H7 (cell line): ENCODE measurements at regions not wholly inside any gene's neighbourhood (a gene's known extent, or its start where the extent isn't known, plus 50 kb on each side); places are given as distances from the start of the nearest gene placed in this dataset.
"Not testable (repeated sequence)": the region's sequence is repeated elsewhere in the genome, so short reads cannot be mapped to it uniquely, and the experiment has no call there.

ENCODE experiments used
- DNase-seq: peaks from one replicate; pipeline ENCODE4 v3.0.0; 2012
- H3K27me3 ChIP-seq: 2 replicates; pipeline ENCODE4 v1.6.0; 2011; ENCODE audit warnings: mild to moderate bottlenecking, low read length; ENCODE audit not compliant: control insufficient read depth, insufficient read depth
- H3K36me3 ChIP-seq: replicated peaks from 2 replicates; pipeline ENCODE4 v1.5.1; 2011; ENCODE audit warnings: low read length; ENCODE audit not compliant: control insufficient read depth, insufficient read depth
- H3K4me3 ChIP-seq: 2 replicates; pipeline ENCODE4 v1.5.1; 2011; ENCODE audit warnings: low read depth, mild to moderate bottlenecking, control low read depth, low read length, moderate library complexity; ENCODE audit not compliant: insufficient read depth

DNA sequence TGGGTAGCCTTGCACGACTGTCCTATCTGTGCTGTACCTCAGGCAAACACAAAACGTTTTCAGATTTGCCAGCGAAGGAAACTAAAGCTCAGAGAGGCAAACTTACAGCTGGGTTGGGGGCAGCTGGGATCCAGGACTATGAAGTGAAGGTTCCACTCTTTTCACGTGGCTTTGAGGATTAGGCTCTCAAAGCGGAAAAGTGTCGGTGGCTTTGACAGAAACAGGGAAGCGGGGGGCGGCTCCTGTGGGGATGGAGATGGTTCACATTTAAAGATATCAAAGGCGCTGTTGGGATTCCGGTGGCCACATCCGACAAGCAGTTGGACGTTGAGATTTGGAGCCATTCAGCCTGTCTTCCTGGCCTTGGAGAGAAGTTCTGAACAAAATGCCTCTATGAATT lies 958.3 kb upstream of the ZNF722 start:
- Histone ChIP-seq H3K27me3 (no peaks in the 10 kb centered on the region), H3K36me3 (no peaks in the 10 kb centered on the region), H3K4me3 (no peak overlapping the region)
- DNase-seq, result no peak

DNA sequence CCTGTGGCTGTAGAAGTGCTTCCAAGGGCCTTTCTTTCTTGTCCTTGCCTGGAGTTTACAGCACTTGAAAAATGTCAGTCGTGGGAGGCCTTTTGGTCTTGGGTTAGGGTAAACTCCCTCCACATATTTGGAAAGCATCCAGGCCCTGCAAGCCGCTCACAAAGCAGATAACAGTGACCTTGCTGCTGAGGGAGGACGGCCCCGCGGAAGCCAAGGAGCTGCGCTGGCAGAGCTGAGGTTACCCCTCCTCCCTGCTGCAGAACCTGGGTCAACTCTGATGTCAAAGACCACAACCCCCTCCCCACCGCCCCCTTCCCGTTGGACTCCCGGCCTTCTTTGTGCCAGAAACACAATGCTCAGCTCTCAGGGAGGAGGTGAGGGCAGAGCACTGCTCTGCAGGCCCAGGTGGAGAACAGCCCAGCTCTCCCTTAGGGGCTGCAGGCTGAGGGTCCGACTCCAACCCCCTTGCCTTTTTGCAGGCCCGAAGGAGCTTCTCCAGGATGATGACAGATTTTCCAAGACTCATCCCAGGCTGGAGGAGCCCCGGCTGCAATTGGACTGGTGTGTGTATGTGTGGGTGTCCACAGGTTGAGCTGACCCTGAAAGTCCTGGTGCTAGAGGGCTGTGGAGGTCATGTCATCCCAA lies 957.6 kb upstream of the ZNF722 start:
- H3K4me3 ChIP-seq, result no peak overlapping the region

DNA sequence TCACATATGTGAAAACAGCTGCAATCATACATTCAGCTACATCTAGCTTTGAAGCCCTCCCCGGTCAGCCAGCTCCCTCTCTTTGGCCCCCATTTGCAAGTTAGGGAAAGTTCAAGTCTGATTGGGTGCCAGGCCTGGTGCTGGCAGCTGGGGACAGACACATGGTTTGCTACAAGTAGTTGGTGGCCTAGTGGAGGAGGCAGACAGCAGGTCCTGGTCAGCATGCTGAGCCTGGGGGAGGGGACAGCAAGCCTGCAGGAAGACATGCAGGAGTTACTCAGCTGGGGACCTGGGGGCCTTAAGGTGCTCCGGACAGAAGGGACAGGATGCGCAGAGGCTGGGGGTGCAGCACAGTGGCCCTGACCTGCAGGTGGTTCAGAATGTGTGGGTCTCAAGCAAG lies 956.9 kb upstream of the ZNF722 start:
- no peak for DNase-seq
- no peak overlapping the region for H3K4me3 ChIP-seq
- H3K36me3 ChIP-seq, result no peaks in the 10 kb centered on the region
- no peaks in the 10 kb centered on the region for H3K27me3 ChIP-seq

More for the DNA sequence above, 957.6 kb upstream of the ZNF722 start:
- no peak for DNase-seq
- no peaks in the 10 kb centered on the region for H3K27me3 ChIP-seq
- H3K36me3 ChIP-seq, result no peaks in the 10 kb centered on the region

DNA sequence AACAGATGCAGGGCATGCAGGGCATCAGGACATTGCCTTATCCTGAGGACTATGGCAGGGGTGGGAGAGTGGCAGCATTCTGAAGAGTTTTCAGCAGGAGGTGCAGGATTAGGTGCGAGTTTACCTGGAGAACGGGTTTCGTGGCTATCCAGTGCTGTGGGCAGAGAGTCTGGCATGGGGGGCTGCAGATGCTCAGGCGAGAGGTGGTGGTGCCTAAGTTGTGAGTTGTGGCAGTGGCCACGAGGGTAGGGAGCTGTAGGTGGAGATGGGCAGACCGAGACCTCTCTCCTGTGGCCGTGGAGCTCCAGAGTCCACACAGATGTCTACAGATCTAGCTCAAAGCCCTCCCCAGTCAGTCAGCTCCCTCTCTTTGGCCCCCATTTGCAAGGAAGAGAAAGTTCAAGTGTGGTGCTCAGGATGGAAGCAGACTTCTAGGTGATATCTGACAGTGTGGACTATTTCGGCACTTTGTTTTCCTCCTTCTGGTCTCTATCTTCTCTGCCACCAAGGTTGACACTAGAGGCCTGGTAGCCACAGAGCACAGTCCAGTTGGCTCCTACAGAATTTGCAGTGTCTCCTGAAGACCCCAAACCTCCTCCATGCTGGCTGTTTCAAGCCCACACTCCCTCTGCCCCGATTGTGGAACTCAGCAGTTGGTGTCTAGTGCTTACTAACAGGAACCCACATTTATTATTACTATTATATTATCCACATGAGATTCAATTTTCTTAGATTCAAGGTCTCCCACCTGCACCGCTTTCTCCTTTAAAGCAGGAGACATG lies 955.7 kb upstream of the ZNF722 start:
- DNase-seq, result no peak
- H3K36me3 ChIP-seq, result no peaks in the 10 kb centered on the region
- H3K4me3 ChIP-seq, result no peak overlapping the region
- H3K27me3 ChIP-seq, result no peaks in the 10 kb centered on the region

DNA sequence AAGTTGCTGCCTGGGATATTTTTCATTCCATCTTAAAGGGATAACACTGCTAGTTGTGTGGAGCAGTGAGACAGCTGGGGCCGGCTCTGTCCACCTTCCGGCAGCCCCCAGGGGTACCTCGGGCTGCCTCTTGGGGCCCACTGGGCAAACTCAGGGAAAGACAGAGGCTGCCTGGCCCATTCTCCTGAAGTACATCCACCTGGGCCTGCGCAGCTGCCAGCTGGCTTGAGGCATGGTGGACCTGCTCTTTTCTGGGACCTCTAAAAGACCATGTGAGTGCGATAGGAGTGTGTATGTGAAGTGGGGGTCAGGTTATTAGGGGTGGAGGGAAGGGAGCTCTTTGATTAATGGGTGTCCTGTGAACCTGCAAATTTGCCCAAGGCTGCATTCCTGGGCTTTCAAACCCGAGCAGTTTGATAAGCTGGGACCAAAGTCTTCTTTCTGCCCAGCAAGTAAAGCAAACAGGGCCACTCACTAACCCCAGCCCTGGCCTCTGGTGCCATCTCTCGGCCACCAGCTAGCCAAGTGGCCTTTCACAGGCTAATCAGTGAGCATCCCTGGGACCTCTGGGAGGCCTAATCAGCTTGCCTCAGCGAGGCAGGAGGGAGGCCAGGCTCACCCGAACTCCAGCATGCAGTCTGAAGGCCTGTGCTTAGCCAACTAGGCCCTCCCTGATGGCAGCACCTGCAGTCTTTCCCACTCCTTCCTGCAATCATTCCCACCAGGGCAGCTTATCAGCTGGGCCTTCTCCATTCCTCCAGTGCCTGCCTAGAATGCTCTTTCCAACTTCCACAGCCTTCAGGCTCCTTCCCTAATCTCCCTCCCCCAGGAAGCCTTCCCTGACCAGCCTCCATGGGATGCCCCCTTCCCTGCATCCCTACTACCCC lies 954.7 kb upstream of the ZNF722 start:
- no peak for DNase-seq
- Histone ChIP-seq H3K4me3 (no peak overlapping the region), H3K27me3 (no peaks in the 10 kb centered on the region), H3K36me3 (no peaks in the 10 kb centered on the region)

DNA sequence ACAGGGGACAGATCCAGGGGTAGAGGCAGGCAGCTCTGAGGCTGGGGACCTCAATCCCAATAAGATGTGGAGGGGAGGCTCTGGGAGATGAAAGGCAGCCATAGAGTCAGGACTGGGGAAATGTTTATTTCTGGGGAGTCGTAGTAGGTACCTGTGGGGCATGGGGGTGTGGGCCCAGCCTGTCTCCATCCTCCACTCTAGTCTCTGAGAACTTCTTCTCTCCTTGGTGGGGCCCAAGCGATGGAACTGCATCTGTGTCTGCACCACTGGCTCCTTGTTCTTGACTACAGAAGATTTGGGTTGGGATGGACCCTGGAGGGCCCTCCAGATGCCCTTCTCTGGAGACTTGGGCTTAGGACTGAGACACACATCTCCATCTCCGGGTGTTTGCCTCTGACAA lies 953.9 kb upstream of the ZNF722 start:
- H3K27me3 ChIP-seq, result no peaks in the 10 kb centered on the region
- H3K36me3 ChIP-seq, result no peaks in the 10 kb centered on the region
- no peak for DNase-seq

DNA sequence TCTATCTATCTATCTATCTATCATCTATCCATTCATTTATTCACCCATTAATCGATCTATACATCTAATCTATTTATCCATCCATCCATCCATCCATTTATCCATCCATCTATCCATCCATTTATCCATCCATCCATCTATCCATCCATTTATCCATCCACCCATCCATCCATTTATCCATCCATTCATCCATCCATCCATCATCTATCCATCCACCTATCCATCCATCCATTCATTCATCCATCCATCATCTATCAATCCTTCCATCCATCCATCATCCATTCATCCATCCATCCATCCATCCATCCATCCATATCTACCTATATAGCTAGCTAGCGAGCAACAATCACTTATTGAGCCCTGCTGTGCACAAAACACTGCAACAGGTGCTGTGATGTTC lies 953.1 kb upstream of the ZNF722 start:
- H3K4me3 ChIP-seq, result no peak overlapping the region
- no peak for DNase-seq
- no peaks in the 10 kb centered on the region for H3K36me3 ChIP-seq
- no peaks in the 10 kb centered on the region for H3K27me3 ChIP-seq

More for the DNA sequence above, 953.9 kb upstream of the ZNF722 start:
- H3K4me3 ChIP-seq, result no peak overlapping the region

DNA sequence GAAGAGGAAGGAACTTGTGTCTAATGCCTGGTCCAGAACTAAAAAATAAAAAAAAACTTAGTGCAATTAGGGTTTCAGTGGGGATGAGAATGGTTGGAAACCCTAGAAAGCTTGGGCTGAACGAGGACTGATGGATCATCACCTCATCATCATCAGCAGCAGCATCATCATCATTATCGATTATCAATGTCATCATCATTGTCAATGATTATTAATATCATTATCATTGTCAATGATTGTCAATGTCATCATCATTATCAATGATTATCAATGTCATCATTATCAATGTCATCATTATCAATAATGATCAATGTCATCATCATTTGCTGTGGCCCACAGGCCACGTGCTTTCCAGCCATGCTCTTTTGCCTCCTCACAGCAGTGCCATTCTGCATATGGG lies 952.0 kb upstream of the ZNF722 start:
- no peak for DNase-seq
- no peaks in the 10 kb centered on the region for H3K36me3 ChIP-seq
- H3K4me3 ChIP-seq, result no peak overlapping the region
- no peaks in the 10 kb centered on the region for H3K27me3 ChIP-seq

DNA sequence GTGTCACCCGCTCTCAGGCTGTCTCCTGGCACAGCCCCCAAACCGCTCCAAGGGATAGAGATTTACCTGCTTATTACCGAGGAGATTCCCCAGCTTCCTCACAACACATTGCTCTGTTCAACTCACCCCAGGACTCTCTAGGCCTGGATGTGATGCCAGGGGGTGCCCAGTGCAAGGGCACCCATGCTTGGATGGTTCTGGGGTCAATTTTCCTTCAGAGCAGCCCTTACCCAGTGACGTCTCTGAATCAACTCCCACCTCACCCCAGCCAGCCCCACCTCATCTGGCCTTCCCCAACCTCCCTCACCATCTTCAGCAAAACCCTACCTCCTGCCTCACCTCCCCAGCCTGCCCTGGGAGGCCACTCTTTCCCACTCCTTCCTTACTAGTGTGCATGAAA lies 951.6 kb upstream of the ZNF722 start:
- H3K36me3 ChIP-seq, result no peaks in the 10 kb centered on the region

DNA sequence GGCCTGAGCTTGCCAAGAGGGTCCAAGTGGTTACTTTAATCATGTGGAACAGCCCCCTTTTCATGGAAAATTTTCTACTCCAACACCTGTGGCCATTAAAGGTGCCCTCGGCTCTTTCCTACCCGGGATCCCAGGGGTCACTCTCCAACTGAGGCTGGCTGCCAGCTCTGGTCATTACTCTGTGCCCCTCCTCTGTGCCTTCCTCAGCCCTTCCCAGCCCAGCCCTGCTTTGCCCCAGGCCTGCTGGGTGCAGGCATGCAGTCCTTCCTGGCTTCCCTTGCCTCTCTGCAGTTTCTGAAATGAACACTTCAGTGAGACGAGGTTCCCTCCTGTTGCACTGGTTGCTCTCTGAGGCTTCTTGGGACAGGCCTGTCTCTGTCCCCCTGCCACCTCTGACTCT lies 951.1 kb upstream of the ZNF722 start:
- DNase-seq, result no peak
- H3K27me3 ChIP-seq, result no peaks in the 10 kb centered on the region
- no peak overlapping the region for H3K4me3 ChIP-seq
- no peaks in the 10 kb centered on the region for H3K36me3 ChIP-seq

More for the DNA sequence above, 951.6 kb upstream of the ZNF722 start:
- H3K27me3 ChIP-seq, result no peaks in the 10 kb centered on the region
- H3K4me3 ChIP-seq, result no peak overlapping the region
- DNase-seq, result no peak

DNA sequence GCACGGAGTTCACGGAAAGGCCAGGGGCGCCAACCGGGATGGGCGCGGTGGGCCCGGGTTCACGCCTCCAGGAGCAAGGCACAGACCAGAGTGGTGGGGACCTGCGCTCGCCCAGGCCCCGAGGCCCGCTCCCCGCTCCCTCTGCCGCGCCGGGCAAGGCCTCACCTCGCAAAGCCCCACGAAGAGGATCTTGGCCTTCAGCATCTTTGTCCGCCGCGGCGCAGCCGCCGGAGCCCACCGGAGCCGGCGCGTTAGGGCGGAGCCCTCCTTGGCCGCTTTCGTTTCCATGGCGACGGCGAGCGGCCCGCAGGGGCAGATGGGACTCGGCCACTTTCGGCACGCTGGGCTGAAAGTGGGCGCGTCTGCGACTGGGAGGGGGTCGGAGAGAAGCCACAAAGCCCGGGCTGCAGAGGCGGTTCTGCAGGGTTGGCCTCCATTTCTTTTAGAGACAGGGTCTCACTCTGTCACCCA lies 944.4 kb upstream of the ZNF722 start:
- Histone ChIP-seq H3K36me3 (no peaks in the 10 kb centered on the region), H3K4me3 (no peak overlapping the region), H3K27me3 (no peaks in the 10 kb centered on the region)
- DNase-seq, result no peak

DNA sequence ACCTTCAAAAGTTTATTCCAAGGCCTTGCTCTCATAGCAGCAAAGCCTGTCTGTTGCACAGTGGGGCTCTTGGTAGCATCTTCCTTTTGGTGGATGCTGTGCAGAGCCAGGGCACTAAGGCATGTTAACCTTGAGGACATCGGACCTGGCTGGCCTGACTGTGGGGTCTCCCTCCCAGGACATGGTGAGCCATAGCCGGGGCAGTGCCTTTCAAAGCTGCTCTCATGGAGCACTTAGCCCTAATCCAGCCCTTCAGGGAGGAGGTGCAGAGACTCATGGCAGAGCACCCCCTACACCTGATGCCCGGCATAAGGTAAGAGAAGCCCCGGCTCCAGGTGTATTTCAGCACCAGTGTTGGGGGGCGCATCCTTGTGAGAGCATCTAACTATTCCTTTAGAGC lies 941.4 kb upstream of the ZNF722 start:
- Histone ChIP-seq H3K27me3 (no peaks in the 10 kb centered on the region), H3K4me3 (no peak overlapping the region), H3K36me3 (no peaks in the 10 kb centered on the region)
- DNase-seq, result no peak

DNA sequence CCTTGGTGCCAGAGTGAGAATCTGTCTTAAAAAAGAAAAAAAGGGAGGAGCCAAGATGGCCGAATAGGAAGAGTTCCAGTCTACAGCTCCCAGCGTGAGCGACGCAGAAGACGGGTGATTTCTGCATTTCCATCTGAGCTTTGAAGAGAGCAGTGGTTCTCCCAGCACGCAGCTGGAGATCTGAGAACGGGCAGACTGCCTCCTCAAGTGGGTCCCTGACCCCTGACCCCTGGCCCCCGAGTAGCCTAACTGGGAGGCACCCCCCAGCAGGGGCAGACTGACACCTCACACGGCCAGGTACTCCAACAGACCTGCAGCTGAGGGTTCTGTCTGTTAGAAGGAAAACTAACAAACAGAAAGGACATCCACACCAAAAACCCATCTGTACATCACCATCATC lies 937.9 kb upstream of the ZNF722 start:
- H3K4me3 ChIP-seq, DNase-seq, H3K27me3 ChIP-seq, H3K36me3 ChIP-seq: not testable (repeated sequence)

DNA sequence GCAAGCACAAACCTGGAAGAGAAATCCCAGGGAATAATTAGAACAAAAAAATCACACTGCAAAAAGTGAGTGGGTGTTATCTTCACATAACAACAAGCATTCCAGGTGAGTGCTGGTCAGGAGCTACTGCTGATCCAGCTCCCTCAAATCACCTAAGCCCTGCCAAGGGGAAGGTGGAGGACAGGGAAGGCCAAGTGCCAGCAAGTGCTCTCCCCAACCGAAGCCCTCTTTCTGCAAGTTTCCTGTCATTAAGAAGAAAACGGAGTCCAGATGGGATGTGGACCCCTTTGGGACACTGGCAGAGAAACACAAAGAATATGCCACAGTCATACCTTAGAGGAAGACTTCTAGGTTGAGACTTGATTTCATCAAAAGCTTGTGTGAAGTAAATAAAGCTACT lies 933.0 kb upstream of the ZNF722 start:
- no peaks in the 10 kb centered on the region for H3K27me3 ChIP-seq
- no peak for DNase-seq
- no peak overlapping the region for H3K4me3 ChIP-seq
- no peaks in the 10 kb centered on the region for H3K36me3 ChIP-seq

DNA sequence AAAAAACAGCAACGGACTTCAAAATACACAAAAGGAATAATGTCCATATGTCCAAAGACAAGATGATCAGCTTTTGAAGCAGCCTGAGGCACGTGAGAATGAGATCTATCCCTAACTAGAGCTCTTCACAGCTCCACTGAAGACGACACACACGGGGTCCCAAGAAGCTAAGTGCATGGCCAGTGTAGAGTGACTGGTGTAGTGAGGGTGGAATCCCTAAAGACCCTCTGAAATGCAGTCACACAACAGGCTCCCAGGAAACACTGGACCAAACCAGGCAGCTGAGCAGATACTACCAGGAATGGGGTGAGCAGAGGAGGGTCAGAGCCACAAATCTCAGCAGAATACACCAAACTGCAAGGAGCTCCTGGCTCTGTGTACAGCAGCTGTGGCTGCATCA lies 932.4 kb upstream of the ZNF722 start:
- H3K27me3 ChIP-seq, H3K4me3 ChIP-seq, H3K36me3 ChIP-seq, DNase-seq: not testable (repeated sequence)
